ENCODE measurements at regions not wholly inside any gene's neighbourhood (a gene's known extent, or its start where the extent isn't known, plus 50 kb on each side); places are given as distances from the start of the nearest gene placed in this dataset.
"Not testable (repeated sequence)": the region's sequence is repeated elsewhere in the genome, so short reads cannot be mapped to it uniquely, and the experiment has no call there.

- Histone ChIP-seq H3K27me3 (ENCODE audit: low read depth) (no peaks in the 10 kb centered on the region), H3K4me3 (no peak overlapping the region), H3K4me1 (no peaks in the 10 kb centered on the region), H3K27ac (no peak overlapping the region), H3K36me3 (no peaks in the 10 kb centered on the region), H3K9me3 (no peaks in the 10 kb centered on the region)
- intact Hi-C loops (cut with DNase I): no loop called here
- DNase-seq (no peak), ATAC-seq (no peak)
- no peak for TF ChIP-seq CTCF (IDR thresholded peaks at IDR 0.05)
These were observed 245.4 kb upstream of the ASCC3 start for GRCh38 chr6:101126501-101126900.

- Histone ChIP-seq H3K9me3 (no peaks in the 10 kb centered on the region), H3K4me3 (no peak overlapping the region), H3K4me1 (no peaks in the 10 kb centered on the region), H3K36me3 (no peaks in the 10 kb centered on the region), H3K27me3 (ENCODE audit: low read depth) (no peaks in the 10 kb centered on the region), H3K27ac (no peak overlapping the region)
- ATAC-seq (no peak), DNase-seq (no peak)
- intact Hi-C loops (cut with DNase I): no loop called here
- no peak for TF ChIP-seq CTCF (IDR thresholded peaks at IDR 0.05)
These were observed 248.7 kb upstream of the ASCC3 start for GRCh38 chr6:101129851-101130250.

GRCh38 chr6:101146389-101146788 lies 247.1 kb upstream of the GRIK2 start:
- ATAC-seq: no peak
- TF ChIP-seq CTCF (IDR thresholded peaks at IDR 0.05): no peak
- intact Hi-C loops (cut with DNase I): no loop called here

GRCh38 chr6:101150226-101150625 lies 243.3 kb upstream of the GRIK2 start:
- Histone ChIP-seq H3K27me3 (ENCODE audit: low read depth) (no peaks in the 10 kb centered on the region), H3K4me1 (no peaks in the 10 kb centered on the region), H3K36me3 (no peaks in the 10 kb centered on the region), H3K9me3 (no peaks in the 10 kb centered on the region), H3K27ac (no peak overlapping the region), H3K4me3 (no peak overlapping the region)
- no peak for ATAC-seq
- no peak for DNase-seq
- intact Hi-C loops (cut with DNase I): no loop called here
- TF ChIP-seq CTCF (IDR thresholded peaks at IDR 0.05): no peak

More at GRCh38 chr6:101146389-101146788, 247.1 kb upstream of the GRIK2 start:
- no peak overlapping the region for H3K27ac ChIP-seq
- no peak for DNase-seq
- H3K9me3 ChIP-seq: no peaks in the 10 kb centered on the region
- no peaks in the 10 kb centered on the region for H3K36me3 ChIP-seq
- H3K4me1 ChIP-seq: no peaks in the 10 kb centered on the region
- H3K27me3 ChIP-seq (ENCODE audit: low read depth): no peaks in the 10 kb centered on the region
- H3K4me3 ChIP-seq: no peak overlapping the region

DNA sequence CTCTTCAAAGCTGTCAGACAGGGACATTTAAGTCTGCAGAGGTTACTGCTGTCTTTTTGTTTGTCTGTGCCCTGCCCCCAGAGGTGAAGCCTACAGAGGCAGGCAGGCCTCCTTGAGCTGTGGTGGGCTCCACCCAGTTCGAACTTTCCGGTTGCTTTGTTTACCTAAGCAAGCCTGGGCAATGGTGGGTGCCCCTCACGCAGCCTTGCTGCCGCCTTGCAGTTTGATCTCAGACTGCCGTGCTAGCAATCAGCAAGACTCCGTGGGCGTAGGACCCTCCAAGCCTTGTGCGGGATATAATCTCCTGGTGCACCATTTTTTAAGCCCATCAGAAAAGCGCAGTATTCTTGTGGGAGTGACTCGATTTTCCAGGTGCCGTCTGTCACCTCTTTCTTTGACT lies 235.9 kb upstream of the GRIK2 start:
- H3K36me3 ChIP-seq; H3K27ac ChIP-seq; H3K9me3 ChIP-seq; ATAC-seq; H3K4me1 ChIP-seq; intact Hi-C loops (cut with DNase I); H3K4me3 ChIP-seq; H3K27me3 ChIP-seq (ENCODE audit: low read depth); DNase-seq: not testable (repeated sequence)

GRCh38 chr6:101163611-101164010 lies 229.9 kb upstream of the GRIK2 start:
- Histone ChIP-seq H3K4me1 (no peaks in the 10 kb centered on the region), H3K9me3 (no peaks in the 10 kb centered on the region), H3K27me3 (ENCODE audit: low read depth) (no peaks in the 10 kb centered on the region), H3K4me3 (no peak overlapping the region), H3K27ac (no peak overlapping the region), H3K36me3 (no peaks in the 10 kb centered on the region)
- no peak for TF ChIP-seq CTCF (IDR thresholded peaks at IDR 0.05)
- intact Hi-C loops (cut with DNase I): no loop called here
- no peak for DNase-seq
- no peak for ATAC-seq

Data from lower lobe of right lung (tissue), 2 donors.